IMR-90 (cell line): ENCODE measurements at regions not wholly inside any gene's neighbourhood (a gene's known extent, or its start where the extent isn't known, plus 50 kb on each side); places are given as distances from the start of the nearest gene placed in this dataset.

Source experiments
- ATAC-seq: fragments of 200-7000 bp; cut with Tn5 transposase; 2 replicates; pipeline ENCODE4 v1.9.1; 2020; ENCODE audit warnings: low read depth, mild to moderate bottlenecking, moderate library complexity
- BruUV-seq: library from RNA; stranded (reverse); fragments of 400-500 nt; replicated peaks from 2 replicates; lab custom pipeline; 2021; lab: Mats Ljungman, UMichigan
- CTCF ChIA-PET: fragments of 300-600 bp; formaldehyde crosslinking; extraction: SDS; loops from one replicate; lab custom pipeline; 2021; ENCODE audit warnings: antibody characterized with exemption; lab: Yijun Ruan, JAX
- POLR2A ChIA-PET: fragments of 300-600 bp; sonication (Branson Sonifier 250); formaldehyde crosslinking; loops from one replicate; lab custom pipeline; 2022; ENCODE audit warnings: antibody characterized with exemption; ENCODE audit not compliant: unreplicated experiment; lab: Charles Lee
- DNase-seq: peaks from one replicate; pipeline ENCODE4 v3.0.0; 2013
- H2AFZ ChIP-seq: replicated peaks from 2 replicates; pipeline ENCODE3; 2013; ENCODE audit warnings: low read length, mild to moderate bottlenecking; ENCODE audit not compliant: poor library complexity
- H2AK5ac ChIP-seq: 2 replicates; pipeline ENCODE4 v1.6.1; 2013; ENCODE audit warnings: low read depth, low read length, inconsistent platforms
- H2AK9ac ChIP-seq: replicated peaks from 2 replicates; pipeline ENCODE3; 2013; ENCODE audit warnings: mild to moderate bottlenecking, low read depth, low read length, moderate library complexity; ENCODE audit not compliant: poor library complexity
- H2BK120ac ChIP-seq: 2 replicates; pipeline ENCODE4 v1.6.1; 2013; ENCODE audit warnings: low read depth, low read length, inconsistent platforms
- H2BK15ac ChIP-seq: 3 replicates; pipeline ENCODE4 v1.6.1; 2013; ENCODE audit warnings: low read depth, low read length, inconsistent platforms
- H2BK20ac ChIP-seq: 2 replicates; pipeline ENCODE4 v1.6.1; 2013; ENCODE audit warnings: low read depth, mild to moderate bottlenecking, inconsistent platforms, low read length, moderate library complexity
- H2BK5ac ChIP-seq: 2 replicates; pipeline ENCODE4 v1.6.1; 2013; ENCODE audit warnings: mild to moderate bottlenecking, low read depth, low read length, inconsistent platforms; ENCODE audit not compliant: poor library complexity, severe bottlenecking
- H3K14ac ChIP-seq: replicated peaks from 2 replicates; pipeline ENCODE4 v1.6.1; 2013; ENCODE audit warnings: low read depth, low read length, inconsistent platforms
- H3K18ac ChIP-seq: 2 replicates; pipeline ENCODE4 v1.6.1; 2013; ENCODE audit warnings: low read depth, low read length, control low read depth
- H3K23ac ChIP-seq: 2 replicates; pipeline ENCODE4 v1.6.1; 2013; ENCODE audit warnings: low read depth, low read length, inconsistent platforms
- H3K27ac ChIP-seq: 2 replicates; pipeline ENCODE4 v1.5.1; 2013; ENCODE audit warnings: mild to moderate bottlenecking, control low read depth, low read length; ENCODE audit not compliant: insufficient read depth
- H3K27me3 ChIP-seq: 2 replicates; pipeline ENCODE4 v1.6.1; 2013; ENCODE audit warnings: low read length; ENCODE audit not compliant: control insufficient read depth, insufficient read depth
- H3K36me3 ChIP-seq: 2 replicates; pipeline ENCODE4 v1.6.1; 2013; ENCODE audit warnings: low read length, mixed read lengths; ENCODE audit not compliant: control insufficient read depth, insufficient read depth
- H3K4ac ChIP-seq: 2 replicates; pipeline ENCODE4 v1.6.1; 2013; ENCODE audit warnings: low read depth, low read length, inconsistent platforms
- H3K4me1 ChIP-seq: 2 replicates; pipeline ENCODE4 v1.6.1; 2013; ENCODE audit warnings: low read length, mixed read lengths; ENCODE audit not compliant: control insufficient read depth, insufficient read depth
- H3K4me2 ChIP-seq: 2 replicates; pipeline ENCODE4 v1.6.1; 2013; ENCODE audit warnings: low read depth, mild to moderate bottlenecking, control low read depth, low read length, moderate library complexity
- H3K4me3 ChIP-seq: 2 replicates; pipeline ENCODE4 v1.5.1; 2013; ENCODE audit warnings: low read depth, mild to moderate bottlenecking, control low read depth, low read length, moderate library complexity; ENCODE audit not compliant: insufficient read depth
- H3K56ac ChIP-seq: 2 replicates; pipeline ENCODE4 v1.6.1; 2013; ENCODE audit warnings: low read length, inconsistent platforms; ENCODE audit not compliant: insufficient read depth; ENCODE audit errors: extremely low read depth
- H3K79me1 ChIP-seq, 2 experiments: 2 replicates each; pipeline ENCODE4 v1.6.1; 2013; ENCODE audit warnings: low read length in 2 of 2, inconsistent platforms in 1 of 2, low read depth in 1 of 2
- H3K9ac ChIP-seq: 2 replicates; pipeline ENCODE4 v1.6.1; 2013; ENCODE audit warnings: low read depth, low read length, control low read depth
- H3K9me1 ChIP-seq: 2 replicates; pipeline ENCODE4 v1.6.1; 2013; ENCODE audit warnings: low read length, inconsistent platforms; ENCODE audit not compliant: insufficient read depth
- H3K9me3 ChIP-seq: 2 replicates; pipeline ENCODE4 v1.6.1; 2013; ENCODE audit warnings: low read length; ENCODE audit not compliant: control insufficient read depth, insufficient read depth
- H4K20me1 ChIP-seq: 2 replicates; pipeline ENCODE4 v1.6.1; 2013; ENCODE audit warnings: low read length, inconsistent platforms; ENCODE audit not compliant: insufficient read depth
- H4K5ac ChIP-seq: 2 replicates; pipeline ENCODE4 v1.6.1; 2013; ENCODE audit warnings: mild to moderate bottlenecking, low read depth, low read length, control low read depth
- H4K8ac ChIP-seq, 2 experiments: 2 replicates each; pipeline ENCODE4 v1.6.1; 2013; ENCODE audit warnings: low read depth in 2 of 2, low read length in 2 of 2, control low read depth in 1 of 2, inconsistent platforms in 1 of 2
- H4K91ac ChIP-seq: 2 replicates; pipeline ENCODE4 v1.6.1; 2013; ENCODE audit warnings: low read depth, low read length, inconsistent platforms; ENCODE audit not compliant: insufficient read depth
- BHLHE40 ChIP-seq: fragments of 150-350 bp; IDR thresholded peaks from 2 replicates; pipeline ENCODE4 v1.6.1; 2016; ENCODE audit warnings: mild to moderate bottlenecking, low read depth, low read length
- CEBPB ChIP-seq: IDR thresholded peaks from 2 replicates; pipeline ENCODE4 v1.6.1; 2012; ENCODE audit warnings: low read depth, low read length, improper control_type of control experiment
- CHD1 ChIP-seq: IDR thresholded peaks from 2 replicates; pipeline ENCODE4 v1.6.1; 2012; ENCODE audit warnings: low read depth, low read length, improper control_type of control experiment
- FOS ChIP-seq: fragments of 150-350 bp; IDR thresholded peaks from 2 replicates; pipeline ENCODE4 v1.6.1; 2016; ENCODE audit warnings: low read depth, low read length
- MAFK ChIP-seq: IDR thresholded peaks from 2 replicates; pipeline ENCODE4 v1.6.1; 2012; ENCODE audit warnings: low read depth, low read length, improper control_type of control experiment
- MAZ ChIP-seq: IDR thresholded peaks from 2 replicates; pipeline ENCODE4 v1.6.1; 2012; ENCODE audit warnings: low read depth, mild to moderate bottlenecking, low read length, improper control_type of control experiment, moderate library complexity, borderline replicate concordance
- MXI1 ChIP-seq: IDR thresholded peaks from 2 replicates; pipeline ENCODE4 v1.6.1; 2012; ENCODE audit warnings: low read depth, mild to moderate bottlenecking, low read length, moderate library complexity, borderline replicate concordance
- NFE2L2 ChIP-seq: fragments of 150-350 bp; IDR thresholded peaks from 2 replicates; pipeline ENCODE4 v1.6.1; 2016; ENCODE audit warnings: low read depth, mild to moderate bottlenecking, low read length
- RAD21 ChIP-seq: IDR thresholded peaks from 2 replicates; pipeline ENCODE4 v1.6.1; 2012; ENCODE audit warnings: low read length, improper control_type of control experiment
- RCOR1 ChIP-seq: IDR thresholded peaks from 2 replicates; pipeline ENCODE4 v1.6.1; 2012; ENCODE audit warnings: mild to moderate bottlenecking, low read length, improper control_type of control experiment; ENCODE audit not compliant: insufficient replicate concordance
- SMC3 ChIP-seq: fragments of 150-350 bp; IDR thresholded peaks from 2 replicates; pipeline ENCODE4 v1.6.1; 2016; ENCODE audit warnings: low read depth, mild to moderate bottlenecking, antibody characterized with exemption, low read length, moderate library complexity
- USF2 ChIP-seq: fragments of 150-350 bp; IDR thresholded peaks from 2 replicates; pipeline ENCODE4 v1.6.1; 2017; ENCODE audit warnings: mild to moderate bottlenecking, antibody characterized with exemption, low read length, low read depth
- WGBS, 2 experiments: methylation state at CpG; one replicate each; pipeline versions ENCODE4 v1.1.5 to v1.1.7; 2013; ENCODE audit warnings: missing lambda C conversion rate in 2 of 2; ENCODE audit not compliant: insufficient read length in 1 of 2; ENCODE audit errors: extremely low coverage in 2 of 2; 5-methylcytosine and 5-hydroxymethylcytosine counted together
- dilution Hi-C: fragments of 300-500 bp; cut with HindIII; formaldehyde crosslinking; loops from one replicate; pipeline ENCODE4 v1.14.3; 2018; ENCODE audit warnings: low sequenced_read_pairs; ENCODE audit not compliant: unreplicated experiment
- in situ Hi-C: fragments of 300-500 bp; cut with MboI; formaldehyde crosslinking; loops from 3 replicates; pipeline ENCODE4 v1.14.3; 2019; ENCODE audit warnings: low sequenced_read_pairs, inconsistent platforms, mixed read lengths
- intact Hi-C: fragments of 100-400 bp; cut with micrococcal nuclease; formaldehyde crosslinking; loops from 2 replicates; pipeline ENCODE4 v1.10.0; 2022
- TF ChIP-seq, protein P1 (sequence below): conservative IDR thresholded peaks from 2 replicates; pipeline ENCODE4 v1.5.1; 2012; ENCODE audit warnings: mild to moderate bottlenecking, low read depth, low read length, improper control_type of control experiment
- TF ChIP-seq, protein P2 (sequence below): fragments of 150-350 bp; IDR thresholded peaks from 2 replicates; pipeline ENCODE4 v1.6.1; 2016; ENCODE audit warnings: low read depth, mild to moderate bottlenecking, low read length, moderate library complexity, borderline replicate concordance

- ATAC-seq = no peak
- CTCF ChIA-PET = interaction anchor here (0.6 to 1.2 kb wide), 6 partner anchors 11 to 83 kb away, joined by 3 to 9 read pairs (median 4); no protein-coding TSS in a partner anchor
Observed at GRCh38 chr4:146095860-146096259, 79.7 kb upstream of the LSM6 start.

More at GRCh38 chr4:146095860-146096259, 79.7 kb upstream of the LSM6 start:
- H2BK5ac ChIP-seq = no peak overlapping the region
- H3K4me1 ChIP-seq = no peaks in the 10 kb centered on the region
- H2AK5ac ChIP-seq = no peak overlapping the region
- H3K36me3 ChIP-seq = no peaks in the 10 kb centered on the region
- TF ChIP-seq, protein P1, sequence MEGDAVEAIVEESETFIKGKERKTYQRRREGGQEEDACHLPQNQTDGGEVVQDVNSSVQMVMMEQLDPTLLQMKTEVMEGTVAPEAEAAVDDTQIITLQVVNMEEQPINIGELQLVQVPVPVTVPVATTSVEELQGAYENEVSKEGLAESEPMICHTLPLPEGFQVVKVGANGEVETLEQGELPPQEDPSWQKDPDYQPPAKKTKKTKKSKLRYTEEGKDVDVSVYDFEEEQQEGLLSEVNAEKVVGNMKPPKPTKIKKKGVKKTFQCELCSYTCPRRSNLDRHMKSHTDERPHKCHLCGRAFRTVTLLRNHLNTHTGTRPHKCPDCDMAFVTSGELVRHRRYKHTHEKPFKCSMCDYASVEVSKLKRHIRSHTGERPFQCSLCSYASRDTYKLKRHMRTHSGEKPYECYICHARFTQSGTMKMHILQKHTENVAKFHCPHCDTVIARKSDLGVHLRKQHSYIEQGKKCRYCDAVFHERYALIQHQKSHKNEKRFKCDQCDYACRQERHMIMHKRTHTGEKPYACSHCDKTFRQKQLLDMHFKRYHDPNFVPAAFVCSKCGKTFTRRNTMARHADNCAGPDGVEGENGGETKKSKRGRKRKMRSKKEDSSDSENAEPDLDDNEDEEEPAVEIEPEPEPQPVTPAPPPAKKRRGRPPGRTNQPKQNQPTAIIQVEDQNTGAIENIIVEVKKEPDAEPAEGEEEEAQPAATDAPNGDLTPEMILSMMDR = no peak
- no peak for TF ChIP-seq FOS
- no peak for TF ChIP-seq RAD21
- TF ChIP-seq CHD1 = no peak
- no peak for TF ChIP-seq USF2
- no peak for TF ChIP-seq CEBPB
- TF ChIP-seq RCOR1 = no peak
- no peak for TF ChIP-seq NFE2L2
- TF ChIP-seq MAZ = no peak
- TF ChIP-seq, protein P2, sequence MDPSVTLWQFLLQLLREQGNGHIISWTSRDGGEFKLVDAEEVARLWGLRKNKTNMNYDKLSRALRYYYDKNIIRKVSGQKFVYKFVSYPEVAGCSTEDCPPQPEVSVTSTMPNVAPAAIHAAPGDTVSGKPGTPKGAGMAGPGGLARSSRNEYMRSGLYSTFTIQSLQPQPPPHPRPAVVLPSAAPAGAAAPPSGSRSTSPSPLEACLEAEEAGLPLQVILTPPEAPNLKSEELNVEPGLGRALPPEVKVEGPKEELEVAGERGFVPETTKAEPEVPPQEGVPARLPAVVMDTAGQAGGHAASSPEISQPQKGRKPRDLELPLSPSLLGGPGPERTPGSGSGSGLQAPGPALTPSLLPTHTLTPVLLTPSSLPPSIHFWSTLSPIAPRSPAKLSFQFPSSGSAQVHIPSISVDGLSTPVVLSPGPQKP = no peak
- no peak for TF ChIP-seq MXI1
- TF ChIP-seq SMC3 = no peak
- no peak for TF ChIP-seq MAFK
- TF ChIP-seq BHLHE40 = no peak
- no peak overlapping the region for H4K91ac ChIP-seq
- no peak overlapping the region for H3K9ac ChIP-seq
- no peak overlapping the region for H2BK15ac ChIP-seq
- H4K20me1 ChIP-seq = no peaks in the 10 kb centered on the region
- in situ Hi-C loops (no loop called here), dilution Hi-C loops (no loop called here), intact Hi-C loops (loop anchor here (1.0 to 2.0 kb wide), 2 partner anchors 245 to 820 kb away; no protein-coding TSS in a partner anchor)
- no peak overlapping the region for H2BK20ac ChIP-seq
- DNase-seq = no peak
- H3K27ac ChIP-seq = no peak overlapping the region
- no peak overlapping the region for H3K23ac ChIP-seq
- peaks cover 6% of the 10 kb centered on the region for H3K27me3 ChIP-seq
- no peak overlapping the region for H2AK9ac ChIP-seq
- H2BK120ac ChIP-seq = no peak overlapping the region
- H3K14ac ChIP-seq = no peak overlapping the region
- no peak overlapping the region for H3K4ac ChIP-seq
- H3K9me3 ChIP-seq = no peaks in the 10 kb centered on the region
- H3K4me3 ChIP-seq = no peak overlapping the region
- no peak overlapping the region for H2AFZ ChIP-seq
- POLR2A ChIA-PET = no interaction called here
- no peak overlapping the region for H4K5ac ChIP-seq
- H3K4me2 ChIP-seq = no peak overlapping the region
- WGBS, 2 experiments = no CpG with 5 or more reads among the region's 2 CpGs
- no TSS peak for BruUV-seq
- H3K56ac ChIP-seq = no peak overlapping the region
- H3K79me1 ChIP-seq = no peaks in the 10 kb centered on the region
- H3K9me1 ChIP-seq = no peaks in the 10 kb centered on the region
- H4K8ac ChIP-seq = no peak overlapping the region
- H3K18ac ChIP-seq = no peak overlapping the region
